ENCODE measurements at regions not wholly inside any gene's neighbourhood (a gene's known extent, or its start where the extent isn't known, plus 50 kb on each side); places are given as distances from the start of the nearest gene placed in this dataset.

DNA sequence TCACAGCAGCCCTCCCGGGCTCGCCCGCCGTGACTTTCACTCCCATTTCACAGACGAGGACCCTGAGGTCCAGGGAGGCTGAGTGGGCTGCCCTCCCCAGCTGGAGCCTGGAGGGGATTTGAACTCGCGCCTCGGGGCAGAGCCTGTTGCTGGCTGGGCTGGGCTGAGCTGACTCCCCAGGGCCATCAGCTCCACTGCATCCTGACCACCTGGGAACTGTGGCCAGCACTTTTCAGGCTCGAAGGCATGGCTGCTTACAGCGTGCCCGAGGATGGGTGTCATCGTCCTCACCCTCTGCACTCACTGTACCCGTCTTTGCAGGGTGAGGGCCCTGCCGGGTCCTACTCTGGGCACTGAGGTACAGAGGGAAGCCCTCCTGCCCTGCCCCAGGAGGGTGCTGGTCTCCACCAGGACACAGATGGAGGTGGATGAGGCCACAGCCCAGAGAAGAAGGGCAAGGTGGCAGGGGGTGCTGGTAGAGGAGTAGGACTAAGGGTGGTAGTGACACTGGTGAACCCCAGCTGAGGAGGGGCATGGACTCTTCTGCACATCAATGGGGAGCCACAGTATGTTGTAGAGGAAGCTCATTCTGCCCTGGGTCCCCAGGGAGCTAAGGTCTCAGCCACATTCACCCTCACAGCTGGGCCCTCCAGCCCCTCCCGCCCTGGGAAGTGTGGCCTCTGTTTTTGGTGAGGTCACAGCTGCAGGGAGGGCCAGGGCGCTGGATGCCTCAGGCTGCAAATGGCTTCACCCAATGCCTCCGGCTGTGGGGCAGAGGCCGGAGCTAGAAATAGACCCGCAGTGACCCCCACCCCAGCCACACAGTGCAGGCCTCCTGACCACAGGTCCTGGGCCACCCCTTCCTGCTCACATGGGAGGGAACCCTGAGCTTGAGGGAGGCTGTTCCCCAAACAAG lies 365.1 kb upstream of the SFSWAP start:
- Histone ChIP-seq H3K27me3 (ENCODE audit: control insufficient read depth, insufficient read depth, low read length) (no peaks in the 10 kb centered on the region), H3K36me3 (ENCODE audit: control insufficient read depth, insufficient read depth, low read length) (no peaks in the 10 kb centered on the region), H3K4me3 (ENCODE audit: low read depth, low read length) (no peak overlapping the region)
- TF ChIP-seq, protein P1, sequence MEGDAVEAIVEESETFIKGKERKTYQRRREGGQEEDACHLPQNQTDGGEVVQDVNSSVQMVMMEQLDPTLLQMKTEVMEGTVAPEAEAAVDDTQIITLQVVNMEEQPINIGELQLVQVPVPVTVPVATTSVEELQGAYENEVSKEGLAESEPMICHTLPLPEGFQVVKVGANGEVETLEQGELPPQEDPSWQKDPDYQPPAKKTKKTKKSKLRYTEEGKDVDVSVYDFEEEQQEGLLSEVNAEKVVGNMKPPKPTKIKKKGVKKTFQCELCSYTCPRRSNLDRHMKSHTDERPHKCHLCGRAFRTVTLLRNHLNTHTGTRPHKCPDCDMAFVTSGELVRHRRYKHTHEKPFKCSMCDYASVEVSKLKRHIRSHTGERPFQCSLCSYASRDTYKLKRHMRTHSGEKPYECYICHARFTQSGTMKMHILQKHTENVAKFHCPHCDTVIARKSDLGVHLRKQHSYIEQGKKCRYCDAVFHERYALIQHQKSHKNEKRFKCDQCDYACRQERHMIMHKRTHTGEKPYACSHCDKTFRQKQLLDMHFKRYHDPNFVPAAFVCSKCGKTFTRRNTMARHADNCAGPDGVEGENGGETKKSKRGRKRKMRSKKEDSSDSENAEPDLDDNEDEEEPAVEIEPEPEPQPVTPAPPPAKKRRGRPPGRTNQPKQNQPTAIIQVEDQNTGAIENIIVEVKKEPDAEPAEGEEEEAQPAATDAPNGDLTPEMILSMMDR (IDR thresholded peaks at IDR 0.05; ENCODE audit: insufficient read depth, low read depth, low read length): no peak
- DNase-seq (ENCODE audit: low read depth): no peak
- CTCF ChIA-PET: no interaction called here
- POLR2A ChIA-PET: no interaction called here

DNA sequence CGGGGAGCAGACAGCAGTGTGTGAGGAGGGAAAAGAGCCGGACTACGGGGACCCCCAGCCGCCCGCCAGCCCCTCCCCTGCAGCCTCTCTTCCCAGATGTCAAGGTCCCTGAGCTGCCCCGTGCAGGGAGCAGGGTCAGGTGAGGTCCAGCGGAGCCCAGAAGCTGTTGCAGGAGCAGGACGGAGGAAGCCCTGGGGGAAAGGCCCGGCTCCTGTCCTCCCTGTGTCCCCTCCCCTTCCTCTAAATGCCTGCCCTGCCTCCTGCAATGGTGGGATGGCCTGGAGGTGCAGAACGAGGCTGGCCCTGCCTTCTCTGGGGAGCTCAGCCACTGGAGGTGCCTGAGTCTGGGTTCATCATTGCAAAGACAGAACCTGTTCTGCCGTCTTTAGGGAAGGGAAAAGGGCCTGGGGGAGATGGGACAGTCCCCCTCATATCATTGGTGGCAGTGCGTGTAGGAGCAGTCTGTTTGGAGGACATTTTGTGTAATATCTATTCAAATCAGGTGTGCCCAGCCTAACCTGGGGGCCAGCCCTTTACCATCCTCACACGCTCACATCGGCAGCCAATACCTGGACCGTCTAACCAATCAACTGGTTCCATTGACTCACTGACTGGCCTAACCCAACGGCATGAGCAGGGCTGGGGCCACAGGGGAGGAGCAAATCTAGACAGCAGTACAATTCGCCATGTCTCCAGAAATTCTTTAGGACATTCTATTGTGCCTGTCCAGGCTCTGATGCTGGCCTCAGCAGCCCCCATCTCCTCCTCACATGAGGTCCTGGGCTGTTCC lies 364.1 kb upstream of the SFSWAP start:
- Histone ChIP-seq H3K36me3 (ENCODE audit: control insufficient read depth, insufficient read depth, low read length) (no peaks in the 10 kb centered on the region), H3K4me3 (ENCODE audit: low read depth, low read length) (no peak overlapping the region), H3K27me3 (ENCODE audit: control insufficient read depth, insufficient read depth, low read length) (no peaks in the 10 kb centered on the region)
- DNase-seq (ENCODE audit: low read depth): no peak
- ChIA-PET POLR2A (no interaction called here), CTCF (no interaction called here)
- TF ChIP-seq, protein P1 (IDR thresholded peaks at IDR 0.05; ENCODE audit: insufficient read depth, low read depth, low read length): no peak

DNA sequence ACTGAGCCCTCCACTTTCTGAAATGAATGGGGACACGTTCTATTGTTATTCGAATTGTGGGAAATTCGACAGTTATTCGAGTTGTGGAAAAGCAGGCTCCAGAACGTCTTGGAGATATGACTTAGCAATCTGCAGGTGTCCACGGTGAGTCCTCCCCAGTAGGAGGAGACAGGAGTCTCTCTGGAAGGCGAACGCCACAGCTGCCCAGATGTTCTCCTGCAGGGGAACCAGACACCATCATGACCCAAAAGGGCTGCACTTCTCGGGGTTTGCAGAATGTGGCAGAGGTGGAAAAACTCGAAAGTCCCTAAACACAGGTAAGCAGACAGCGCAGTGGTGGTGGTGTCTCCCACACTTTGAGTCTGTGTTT lies 363.6 kb upstream of the SFSWAP start:
- TF ChIP-seq, protein P1 (IDR thresholded peaks at IDR 0.05; ENCODE audit: insufficient read depth, low read depth, low read length): no peak
- H3K27me3 ChIP-seq (ENCODE audit: control insufficient read depth, insufficient read depth, low read length): no peaks in the 10 kb centered on the region
- POLR2A ChIA-PET: no interaction called here

DNA sequence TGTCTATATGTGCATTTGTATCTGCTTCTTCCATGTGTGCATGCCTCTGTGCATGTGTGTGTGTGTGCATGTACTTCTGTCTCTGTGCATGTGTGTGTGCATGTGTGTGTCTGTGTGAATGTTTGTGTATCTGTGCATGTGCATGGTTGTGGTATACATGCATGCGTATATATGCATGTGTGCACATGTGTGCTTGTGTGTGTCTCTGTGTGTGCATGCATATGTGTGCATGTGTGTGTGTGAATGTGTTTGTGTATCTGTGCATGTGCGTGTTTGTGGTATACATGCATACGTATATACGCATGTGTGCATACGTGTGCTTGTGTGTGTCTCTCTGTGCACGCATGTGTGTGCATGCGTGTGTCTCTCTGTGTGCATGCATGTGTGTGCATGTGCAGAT lies 363.2 kb upstream of the SFSWAP start:
- Histone ChIP-seq H3K4me3 (ENCODE audit: low read depth, low read length) (no peak overlapping the region), H3K36me3 (ENCODE audit: control insufficient read depth, insufficient read depth, low read length) (no peaks in the 10 kb centered on the region), H3K27me3 (ENCODE audit: control insufficient read depth, insufficient read depth, low read length) (no peaks in the 10 kb centered on the region)
- POLR2A ChIA-PET: no interaction called here
- DNase-seq (ENCODE audit: low read depth): no peak
- CTCF ChIA-PET: no interaction called here
- TF ChIP-seq, protein P1 (IDR thresholded peaks at IDR 0.05; ENCODE audit: insufficient read depth, low read depth, low read length): no peak

More for the DNA sequence above, 363.6 kb upstream of the SFSWAP start:
- CTCF ChIA-PET: no interaction called here
- Histone ChIP-seq H3K36me3 (ENCODE audit: control insufficient read depth, insufficient read depth, low read length) (no peaks in the 10 kb centered on the region), H3K4me3 (ENCODE audit: low read depth, low read length) (no peak overlapping the region)
- no peak for DNase-seq (ENCODE audit: low read depth)

DNA sequence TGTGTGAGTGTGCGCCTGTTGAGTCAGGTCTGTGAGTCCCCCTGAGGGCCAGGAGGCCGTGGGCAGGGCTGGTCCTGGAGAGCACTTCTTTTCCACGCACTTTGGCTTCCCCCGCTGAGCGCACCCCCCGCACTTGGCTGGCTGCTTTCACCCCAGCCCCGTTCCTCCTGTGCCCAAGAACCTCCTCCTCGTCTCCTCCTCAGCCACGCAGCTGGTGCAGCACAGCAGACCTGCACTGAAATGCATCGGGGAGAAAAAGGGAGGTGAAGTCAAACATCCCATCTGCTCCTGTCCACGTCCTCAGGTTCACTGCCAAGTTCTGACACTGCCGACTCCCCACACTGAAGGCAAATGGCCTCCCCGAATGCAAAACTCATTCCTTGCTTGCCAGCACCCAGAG lies 362.7 kb upstream of the SFSWAP start:
- POLR2A ChIA-PET: no interaction called here
- Histone ChIP-seq H3K36me3 (ENCODE audit: control insufficient read depth, insufficient read depth, low read length) (no peaks in the 10 kb centered on the region), H3K27me3 (ENCODE audit: control insufficient read depth, insufficient read depth, low read length) (no peaks in the 10 kb centered on the region), H3K4me3 (ENCODE audit: low read depth, low read length) (no peak overlapping the region)
- CTCF ChIA-PET: no interaction called here
- no peak for DNase-seq (ENCODE audit: low read depth)
- TF ChIP-seq, protein P1 (IDR thresholded peaks at IDR 0.05; ENCODE audit: insufficient read depth, low read depth, low read length): no peak
